NCI-H2171 treated with DMSO at 0.1 percent for 48 hours (cell line): ENCODE measurements at regions not wholly inside any gene's neighbourhood (a gene's known extent, or its start where the extent isn't known, plus 50 kb on each side); places are given as distances from the start of the nearest gene placed in this dataset.

Experiments
- DNase-seq: peaks from one replicate; lab custom pipeline; 2025; lab: John Stamatoyannopoulos, UW

DNA sequence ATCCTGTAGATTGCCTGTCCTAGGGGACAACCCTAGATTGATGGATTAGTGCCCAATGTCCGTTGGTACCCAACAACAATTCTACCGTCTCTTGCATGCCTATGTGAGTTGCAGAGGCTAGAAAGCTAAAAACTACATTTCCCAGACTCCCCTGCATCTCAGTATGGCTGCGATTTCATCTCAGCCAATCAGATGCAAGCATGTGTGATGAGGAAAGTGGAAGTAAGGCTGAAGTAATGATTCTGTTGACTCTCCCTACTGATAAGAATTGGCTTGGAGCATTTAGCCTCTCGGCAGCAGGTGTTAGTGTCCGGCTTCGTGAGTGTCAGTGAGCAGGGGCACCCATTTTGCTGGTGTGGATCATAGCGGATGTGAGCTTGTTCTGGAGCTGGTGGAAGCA lies 171.9 kb downstream of the FGFR2 start:
- no peak for DNase-seq
